Kidney tubule cell (primary cell): ENCODE measurements at regions not wholly inside any gene's neighbourhood (a gene's known extent, or its start where the extent isn't known, plus 50 kb on each side); places are given as distances from the start of the nearest gene placed in this dataset.
"Not testable (repeated sequence)": the region's sequence is repeated elsewhere in the genome, so short reads cannot be mapped to it uniquely, and the experiment has no call there.

Experiments
- DNase-seq: peaks from one replicate; pipeline ENCODE4 v3.0.0-alpha.2; 2018; ENCODE audit warnings: low spot score

- no peak for DNase-seq
Measured at GRCh38 chrX:77160301-77160700, 286.9 kb upstream of the FGF16 start.

- no peak for DNase-seq
Measured at GRCh38 chrX:77162777-77163176, 284.4 kb upstream of the FGF16 start.

- DNase-seq, result no peak
Measured at GRCh38 chrX:77167993-77168392, 279.2 kb upstream of the FGF16 start.

- no peak for DNase-seq
Measured at GRCh38 chrX:77174680-77175519, 272.3 kb upstream of the FGF16 start.

- no peak for DNase-seq
Measured at GRCh38 chrX:77200663-77201062, 246.5 kb upstream of the FGF16 start.

GRCh38 chrX:77223046-77223445 lies 224.1 kb upstream of the FGF16 start:
- no peak for DNase-seq

- no peak for DNase-seq
Measured at GRCh38 chrX:77264490-77264889, 182.7 kb upstream of the FGF16 start.

GRCh38 chrX:77275392-77275791 lies 171.8 kb upstream of the FGF16 start:
- DNase-seq, result peak; percentile 6

GRCh38 chrX:77276742-77277141 lies 170.4 kb upstream of the FGF16 start:
- no peak for DNase-seq

GRCh38 chrX:77277911-77278310 lies 169.3 kb upstream of the FGF16 start:
- no peak for DNase-seq

- DNase-seq, result not testable (repeated sequence)
Measured at GRCh38 chrX:77279373-77279772, 167.8 kb upstream of the FGF16 start.

GRCh38 chrX:77293331-77293995 lies 153.7 kb upstream of the FGF16 start:
- no peak for DNase-seq

GRCh38 chrX:77298296-77298695 lies 148.9 kb upstream of the FGF16 start:
- DNase-seq, result no peak

- no peak for DNase-seq
Measured at GRCh38 chrX:77298790-77299189, 148.4 kb upstream of the FGF16 start.

- DNase-seq, result no peak
Measured at GRCh38 chrX:77299549-77299948, 147.6 kb upstream of the FGF16 start.

GRCh38 chrX:77342004-77342403 lies 105.2 kb upstream of the FGF16 start:
- no peak for DNase-seq

GRCh38 chrX:77346859-77347258 lies 100.3 kb upstream of the FGF16 start:
- DNase-seq, result no peak

- peak; percentile 50 for DNase-seq
Measured at GRCh38 chrX:77347572-77347971, 99.6 kb upstream of the FGF16 start.

- DNase-seq, result no peak
Measured at GRCh38 chrX:77389891-77390290, 57.3 kb upstream of the FGF16 start.

- not testable (repeated sequence) for DNase-seq
Measured at GRCh38 chrX:77390365-77390764, 56.8 kb upstream of the FGF16 start.

- no peak for DNase-seq
Measured at GRCh38 chrX:77396781-77397180, 50.4 kb upstream of the FGF16 start.
